ENCODE measurements at regions not wholly inside any gene's neighbourhood (a gene's known extent, or its start where the extent isn't known, plus 50 kb on each side); places are given as distances from the start of the nearest gene placed in this dataset.

DNA sequence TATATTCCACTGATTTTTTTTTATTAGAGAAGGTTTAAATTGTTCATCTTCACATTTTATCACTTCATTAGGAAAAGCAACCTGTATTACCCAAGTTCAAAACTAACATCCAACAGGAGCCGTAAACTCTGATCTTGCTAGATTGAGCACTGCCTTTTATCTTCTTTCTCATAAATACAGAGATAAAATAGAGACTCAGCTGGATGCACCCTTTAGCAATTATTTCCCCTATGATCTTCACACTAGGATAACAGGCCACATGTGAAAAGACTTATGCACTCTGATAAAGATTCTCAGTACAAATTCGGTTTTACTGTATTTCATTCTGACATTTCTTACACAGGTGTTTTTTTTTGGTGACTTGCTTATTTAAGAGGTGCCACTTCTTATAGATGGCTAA, 2438.2 kb upstream of the PCDH20 start:
- TF ChIP-seq, protein P1, sequence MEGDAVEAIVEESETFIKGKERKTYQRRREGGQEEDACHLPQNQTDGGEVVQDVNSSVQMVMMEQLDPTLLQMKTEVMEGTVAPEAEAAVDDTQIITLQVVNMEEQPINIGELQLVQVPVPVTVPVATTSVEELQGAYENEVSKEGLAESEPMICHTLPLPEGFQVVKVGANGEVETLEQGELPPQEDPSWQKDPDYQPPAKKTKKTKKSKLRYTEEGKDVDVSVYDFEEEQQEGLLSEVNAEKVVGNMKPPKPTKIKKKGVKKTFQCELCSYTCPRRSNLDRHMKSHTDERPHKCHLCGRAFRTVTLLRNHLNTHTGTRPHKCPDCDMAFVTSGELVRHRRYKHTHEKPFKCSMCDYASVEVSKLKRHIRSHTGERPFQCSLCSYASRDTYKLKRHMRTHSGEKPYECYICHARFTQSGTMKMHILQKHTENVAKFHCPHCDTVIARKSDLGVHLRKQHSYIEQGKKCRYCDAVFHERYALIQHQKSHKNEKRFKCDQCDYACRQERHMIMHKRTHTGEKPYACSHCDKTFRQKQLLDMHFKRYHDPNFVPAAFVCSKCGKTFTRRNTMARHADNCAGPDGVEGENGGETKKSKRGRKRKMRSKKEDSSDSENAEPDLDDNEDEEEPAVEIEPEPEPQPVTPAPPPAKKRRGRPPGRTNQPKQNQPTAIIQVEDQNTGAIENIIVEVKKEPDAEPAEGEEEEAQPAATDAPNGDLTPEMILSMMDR (conservative IDR thresholded peaks at IDR 0.05), result no peak
- no peak for TF ChIP-seq ZFX (IDR thresholded peaks at IDR 0.05)

All from C4-2B (cell line).